ENCODE measurements at regions not wholly inside any gene's neighbourhood (a gene's known extent, or its start where the extent isn't known, plus 50 kb on each side); places are given as distances from the start of the nearest gene placed in this dataset.

DNA sequence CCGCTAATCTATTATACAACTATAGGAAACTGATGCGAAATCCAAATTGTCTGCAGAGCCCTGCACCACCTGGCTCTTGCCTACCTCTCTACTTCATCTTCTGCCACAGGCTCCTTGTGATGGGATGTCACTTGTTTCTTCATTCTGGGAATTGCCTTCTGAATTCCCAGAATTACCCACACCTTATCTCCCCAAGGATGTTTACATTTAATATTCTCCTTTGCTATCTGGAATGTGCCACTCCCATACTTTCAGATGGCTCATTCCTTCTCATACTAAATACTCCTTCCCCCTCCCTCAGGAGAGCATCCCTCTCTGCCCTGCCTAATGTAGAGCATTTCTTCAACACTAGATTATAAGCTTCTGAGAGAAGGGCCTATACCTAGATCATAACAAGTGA lies 573.1 kb downstream of the GALC start:
- no peaks in the 10 kb centered on the region for H3K36me3 ChIP-seq
- no peaks in the 10 kb centered on the region for H3K9me3 ChIP-seq
- no peak for DNase-seq
- no peak for TF ChIP-seq CTCF (IDR thresholded peaks at IDR 0.05)
- no peak for TF ChIP-seq POLR2A (IDR thresholded peaks at IDR 0.05)
- no peaks in the 10 kb centered on the region for H3K27me3 ChIP-seq
- H3K4me1 ChIP-seq, result no peaks in the 10 kb centered on the region
- intact Hi-C loops (cut with DNase I), result no loop called here
- no peak overlapping the region for H3K27ac ChIP-seq
- H3K4me3 ChIP-seq (replicated peaks in 1 of 3), result no peak overlapping the region
- WGBS, 2 donors, result 94 to 100% methylated on average over 2 of the region's 2 CpGs

- Histone ChIP-seq H3K9me3 (no peaks in the 10 kb centered on the region), H3K4me3 (replicated peaks in 1 of 3) (no peak overlapping the region), H3K27ac (no peak overlapping the region), H3K27me3 (no peaks in the 10 kb centered on the region), H3K4me1 (no peaks in the 10 kb centered on the region), H3K36me3 (no peaks in the 10 kb centered on the region)
- intact Hi-C loops (cut with DNase I), result no loop called here
- no peak for DNase-seq
- 46 to 59% methylated on average over 3 of the region's 3 CpGs for WGBS, 2 donors
- TF ChIP-seq POLR2A (IDR thresholded peaks at IDR 0.05) (no peak), CTCF (IDR thresholded peaks at IDR 0.05) (no peak)
These were observed 581.6 kb downstream of the GALC start for GRCh38 chr14:87411370-87411769.

- H3K4me1 ChIP-seq, result no peaks in the 10 kb centered on the region
- TF ChIP-seq CTCF (IDR thresholded peaks at IDR 0.05), result no peak
- H3K4me3 ChIP-seq (replicated peaks in 1 of 3), result no peak overlapping the region
- H3K36me3 ChIP-seq, result no peaks in the 10 kb centered on the region
- intact Hi-C loops (cut with DNase I), result no loop called here
- DNase-seq, result no peak
- H3K9me3 ChIP-seq, result no peaks in the 10 kb centered on the region
- H3K27ac ChIP-seq, result no peak overlapping the region
- H3K27me3 ChIP-seq, result no peaks in the 10 kb centered on the region
These were observed 583.6 kb downstream of the GALC start for GRCh38 chr14:87409393-87409792.

DNA sequence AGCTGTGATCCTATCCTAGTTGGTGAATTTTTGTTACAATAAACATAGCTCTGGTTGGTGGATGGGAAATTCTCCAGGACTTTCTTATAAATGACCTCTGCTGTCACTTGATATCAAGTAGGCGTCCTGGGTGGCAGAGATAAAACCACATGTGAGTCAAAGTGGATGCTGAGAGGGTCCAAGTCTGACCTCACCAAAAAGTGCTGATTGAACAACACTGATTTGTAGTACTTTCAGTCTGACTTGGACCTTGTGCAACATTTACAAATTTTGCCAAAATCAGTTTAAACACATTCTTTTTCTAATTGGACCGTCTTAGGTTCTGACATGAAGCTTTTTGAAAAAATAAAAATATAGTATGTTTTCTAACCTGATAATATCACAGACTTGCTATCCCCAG lies 585.6 kb downstream of the GALC start:
- H3K27me3 ChIP-seq, result no peaks in the 10 kb centered on the region
- no peak overlapping the region for H3K4me3 ChIP-seq (replicated peaks in 1 of 3)
- no peak for DNase-seq
- H3K4me1 ChIP-seq, result no peaks in the 10 kb centered on the region
- no peaks in the 10 kb centered on the region for H3K9me3 ChIP-seq
- 61 to 66% methylated on average over 2 of the region's 2 CpGs for WGBS, 2 donors
- no peaks in the 10 kb centered on the region for H3K36me3 ChIP-seq
- H3K27ac ChIP-seq, result no peak overlapping the region
- TF ChIP-seq CTCF (IDR thresholded peaks at IDR 0.05) (no peak), POLR2A (IDR thresholded peaks at IDR 0.05) (no peak)
- intact Hi-C loops (cut with DNase I), result no loop called here

GRCh38 chr14:87405563-87405962 lies 587.4 kb downstream of the GALC start:
- Histone ChIP-seq H3K9me3 (no peaks in the 10 kb centered on the region), H3K27me3 (no peaks in the 10 kb centered on the region), H3K36me3 (no peaks in the 10 kb centered on the region), H3K27ac (no peak overlapping the region), H3K4me1 (no peaks in the 10 kb centered on the region), H3K4me3 (replicated peaks in 1 of 3) (no peak overlapping the region)
- intact Hi-C loops (cut with DNase I), result no loop called here
- DNase-seq, result no peak
- 42 to 67% methylated on average over 3 of the region's 3 CpGs for WGBS, 2 donors
- no peak for TF ChIP-seq POLR2A (IDR thresholded peaks at IDR 0.05)
- TF ChIP-seq CTCF (IDR thresholded peaks at IDR 0.05), result no peak

All from thyroid gland (tissue), 4 donors.